Lower leg skin (tissue), 4 donors: ENCODE measurements at regions not wholly inside any gene's neighbourhood (a gene's known extent, or its start where the extent isn't known, plus 50 kb on each side); places are given as distances from the start of the nearest gene placed in this dataset.

Source experiments
- DNase-seq, 2 donors: peaks; one replicate each; pipeline ENCODE4 v3.0.0-alpha.2; 2019; ENCODE audit warnings: low spot score in 2 of 2
- H3K4me3 ChIP-seq: fragments of 200-600 bp; sonication (generic); 2 replicates; pipeline ENCODE4 v1.5.1; 2017; ENCODE audit warnings: mild to moderate bottlenecking, low read depth; ENCODE audit not compliant: poor library complexity, severe bottlenecking
- CTCF ChIP-seq, 3 donors: fragments of 450-650 bp; IDR thresholded peaks; one replicate each; pipeline ENCODE4 v1.5.1; 2016; ENCODE audit warnings: antibody characterized with exemption in 3 of 3, mild to moderate bottlenecking in 3 of 3, moderate library complexity in 2 of 3
- POLR2A ChIP-seq, 2 donors: fragments of 450-650 bp; IDR thresholded peaks; one replicate each; pipeline ENCODE4 v1.6.1; 2016 to 2017; ENCODE audit warnings: antibody characterized with exemption in 2 of 2, mild to moderate bottlenecking in 1 of 2, moderate library complexity in 1 of 2
- WGBS, 2 donors: methylation state at CpG; one replicate each; pipeline ENCODE4 v1.1.5; 2018; 5-methylcytosine and 5-hydroxymethylcytosine counted together
- intact Hi-C: fragments of 100-400 bp; cut with DNase I; formaldehyde crosslinking; loops from one replicate; pipeline ENCODE4 v1.15.0; 2023; ENCODE audit warnings: low total_unique reads

GRCh38 chr11:69580529-69580928 lies 60.4 kb upstream of the CCND1 start:
- H3K4me3 ChIP-seq = no peak overlapping the region
- peak in 1 of 2 donors; percentile 62 for DNase-seq
- 74 to 93% methylated on average over 4 of the region's 4 CpGs for WGBS, 2 donors
- intact Hi-C loops = no loop called here
- TF ChIP-seq POLR2A (IDR thresholded peaks at IDR 0.05) = no peak
- no peak for TF ChIP-seq CTCF (IDR thresholded peaks at IDR 0.05)

DNA sequence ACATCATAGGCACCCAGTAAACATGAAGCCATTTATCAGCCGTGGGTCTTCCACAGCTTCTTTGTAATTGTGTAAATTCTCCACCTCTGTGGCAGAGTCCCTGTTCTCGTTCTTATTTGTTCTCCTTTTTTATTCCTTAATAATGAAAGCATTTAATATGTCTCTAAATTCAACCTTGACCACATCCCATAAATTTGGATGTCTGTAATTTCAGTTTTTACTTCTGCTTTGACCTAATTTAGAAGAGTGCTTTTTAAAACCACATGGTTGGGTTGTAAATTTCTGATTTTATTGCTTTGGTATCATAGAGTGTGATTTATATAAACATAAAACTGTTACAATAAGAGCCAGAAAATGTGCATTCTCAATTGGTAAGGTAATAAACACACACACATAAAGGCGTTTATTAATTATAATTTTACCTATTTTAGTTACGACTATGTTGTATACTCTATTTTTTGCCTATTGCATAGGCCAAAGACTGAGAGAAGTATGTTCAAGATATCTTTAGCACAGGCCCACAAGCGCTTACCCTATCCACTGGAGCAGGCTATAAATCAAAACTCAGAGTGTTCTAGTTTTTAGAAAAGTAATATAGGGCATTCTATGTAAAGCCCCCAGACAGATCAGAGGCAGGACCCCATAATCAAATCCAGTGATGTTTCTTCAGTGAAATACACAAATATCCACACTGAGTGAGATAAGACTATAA lies 58.0 kb upstream of the CCND1 start:
- TF ChIP-seq POLR2A (IDR thresholded peaks at IDR 0.05) (no peak), CTCF (IDR thresholded peaks at IDR 0.05) (no peak)
- 80 to 82% methylated on average over 5 of the region's 5 CpGs for WGBS, 2 donors
- H3K4me3 ChIP-seq = no peak overlapping the region
- intact Hi-C loops = no loop called here
- DNase-seq = no peak

- intact Hi-C loops = no loop called here
These were observed 56.8 kb upstream of the CCND1 start for GRCh38 chr11:69584160-69584559.

DNA sequence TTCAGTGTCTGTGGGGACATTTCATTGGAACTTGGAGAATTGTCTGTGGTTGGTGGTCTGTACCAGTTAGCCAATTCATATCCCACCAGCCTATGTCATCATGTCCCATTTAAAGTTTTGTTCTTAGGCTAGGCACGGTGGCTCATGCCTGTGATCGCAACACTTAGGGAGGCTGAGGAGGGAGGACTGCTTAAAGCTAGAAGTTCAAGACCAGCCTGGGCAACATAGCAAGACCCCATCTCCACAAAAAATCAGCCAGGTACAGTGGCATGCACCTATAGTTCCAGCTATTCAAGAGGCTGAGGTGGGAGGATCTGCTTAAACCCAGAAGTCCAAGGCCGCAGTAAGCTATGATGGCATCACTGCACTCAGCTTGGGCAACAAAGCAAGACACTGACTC lies 55.6 kb upstream of the CCND1 start:
- peak in 1 of 2 donors; percentile 14 for DNase-seq
- intact Hi-C loops = no loop called here
- 96 to 97% methylated on average over 3 of the region's 3 CpGs for WGBS, 2 donors
- no peak for TF ChIP-seq POLR2A (IDR thresholded peaks at IDR 0.05)
- TF ChIP-seq CTCF (IDR thresholded peaks at IDR 0.05) = no peak
- no peak overlapping the region for H3K4me3 ChIP-seq

More at GRCh38 chr11:69584160-69584559, 56.8 kb upstream of the CCND1 start:
- no peak overlapping the region for H3K4me3 ChIP-seq
- TF ChIP-seq CTCF (IDR thresholded peaks at IDR 0.05) (no peak), POLR2A (IDR thresholded peaks at IDR 0.05) (no peak)
- 97 to 100% methylated on average over 3 of the region's 3 CpGs for WGBS, 2 donors
- DNase-seq = no peak

DNA sequence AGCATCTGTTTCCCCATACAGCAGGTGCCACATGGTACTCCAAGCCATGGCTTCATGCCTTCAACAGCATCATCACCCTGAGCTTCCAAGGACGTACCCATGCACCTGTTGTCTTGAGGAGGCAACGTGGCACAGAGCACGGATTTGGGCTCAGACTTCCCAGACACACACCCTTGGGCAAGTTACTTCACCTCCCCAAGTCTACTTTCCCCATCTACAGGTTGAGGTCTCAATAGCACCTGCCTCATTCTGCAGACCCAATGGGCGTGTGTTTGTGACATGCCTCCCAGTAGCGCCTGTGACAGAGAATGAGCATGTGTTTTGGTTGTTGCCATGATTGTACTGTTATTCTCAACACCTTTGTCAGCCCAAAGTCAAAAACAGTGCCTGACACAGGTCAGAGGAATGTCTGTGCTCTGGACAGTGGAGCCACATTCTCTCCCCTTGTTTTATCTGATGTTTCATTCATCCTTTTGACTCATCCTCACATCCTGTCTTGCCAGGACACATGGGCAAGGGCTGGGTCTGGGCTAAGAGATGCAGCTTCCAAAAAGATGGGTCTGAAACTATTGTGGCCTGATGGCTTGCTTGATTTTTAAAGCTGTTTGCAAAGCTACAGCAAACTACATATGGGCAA lies 53.4 kb upstream of the CCND1 start:
- TF ChIP-seq CTCF (IDR thresholded peaks at IDR 0.05) (no peak), POLR2A (IDR thresholded peaks at IDR 0.05) (no peak)

More for the DNA sequence above, 53.4 kb upstream of the CCND1 start:
- intact Hi-C loops = no loop called here
- 79 to 85% methylated on average over 5 of the region's 5 CpGs for WGBS, 2 donors
- H3K4me3 ChIP-seq = no peak overlapping the region
- peak in 1 of 2 donors; percentile 40 for DNase-seq
